ENCODE measurements at regions not wholly inside any gene's neighbourhood (a gene's known extent, or its start where the extent isn't known, plus 50 kb on each side); places are given as distances from the start of the nearest gene placed in this dataset.
"Not testable (repeated sequence)": the region's sequence is repeated elsewhere in the genome, so short reads cannot be mapped to it uniquely, and the experiment has no call there.

GRCh38 chr21:35382696-35383095 is 333.6 kb upstream of the RUNX1 start:
- no peak for DNase-seq

- DNase-seq: no peak
These were observed 332.7 kb upstream of the RUNX1 start for GRCh38 chr21:35381743-35382310.

- not testable (repeated sequence) for DNase-seq
These were observed 331.2 kb upstream of the RUNX1 start for GRCh38 chr21:35380304-35380703.

- no peak for DNase-seq
These were observed 329.8 kb upstream of the RUNX1 start for GRCh38 chr21:35378881-35379280.

- DNase-seq: no peak
These were observed 328.5 kb upstream of the RUNX1 start for GRCh38 chr21:35377505-35378090.

- no peak for DNase-seq
These were observed 327.5 kb upstream of the RUNX1 start for GRCh38 chr21:35376406-35377135.

GRCh38 chr21:35375115-35375514 is 326.0 kb upstream of the RUNX1 start:
- DNase-seq: no peak

- no peak for DNase-seq
These were observed 324.9 kb upstream of the RUNX1 start for GRCh38 chr21:35373998-35374397.

GRCh38 chr21:35372201-35372600 is 323.1 kb upstream of the RUNX1 start:
- DNase-seq: no peak

- no peak for DNase-seq
These were observed 321.6 kb upstream of the RUNX1 start for GRCh38 chr21:35370671-35371070.

GRCh38 chr21:35370071-35370470 is 321.0 kb upstream of the RUNX1 start:
- no peak for DNase-seq

GRCh38 chr21:35368326-35368725 is 319.2 kb upstream of the RUNX1 start:
- DNase-seq: no peak

- DNase-seq: no peak
These were observed 318.5 kb upstream of the RUNX1 start for GRCh38 chr21:35367553-35367952.

GRCh38 chr21:35366394-35367080 is 317.4 kb upstream of the RUNX1 start:
- DNase-seq: no peak

- DNase-seq: no peak
These were observed 314.4 kb upstream of the RUNX1 start for GRCh38 chr21:35363458-35363857.

GRCh38 chr21:35361988-35362387 is 312.9 kb upstream of the RUNX1 start:
- DNase-seq: no peak

GRCh38 chr21:35360870-35361570 is 311.9 kb upstream of the RUNX1 start:
- no peak for DNase-seq

- DNase-seq: no peak
These were observed 310.0 kb upstream of the RUNX1 start for GRCh38 chr21:35359076-35359475.

- DNase-seq: no peak
These were observed 308.9 kb upstream of the RUNX1 start for GRCh38 chr21:35358008-35358407.

- no peak for DNase-seq
These were observed 308.1 kb upstream of the RUNX1 start for GRCh38 chr21:35357041-35357780.

GRCh38 chr21:35354078-35354477 is 305.0 kb upstream of the RUNX1 start:
- no peak for DNase-seq

- no peak for DNase-seq
These were observed 303.7 kb upstream of the RUNX1 start for GRCh38 chr21:35352793-35353192.

Measured in activated naive CD4-positive, alpha-beta T cell treated with Interleukin-2 at 50 U/mL for 16 hours (primary cell).